Astrocyte (in vitro differentiated cells and primary cell): ENCODE measurements at regions not wholly inside any gene's neighbourhood (a gene's known extent, or its start where the extent isn't known, plus 50 kb on each side); places are given as distances from the start of the nearest gene placed in this dataset.

Source experiments
- EZH2 ChIP-seq: IDR thresholded peaks from 2 replicates; pipeline ENCODE4 v1.6.1; 2012; ENCODE audit warnings: mild to moderate bottlenecking, low read length, inconsistent platforms; ENCODE audit not compliant: insufficient read depth
- TF ChIP-seq, protein P1 (sequence below): IDR thresholded peaks from 2 replicates; pipeline ENCODE4 v1.5.1; 2011; ENCODE audit warnings: low read depth, mild to moderate bottlenecking, inconsistent platforms, low read length, moderate library complexity; ENCODE audit not compliant: insufficient read depth

- TF ChIP-seq, protein P1, sequence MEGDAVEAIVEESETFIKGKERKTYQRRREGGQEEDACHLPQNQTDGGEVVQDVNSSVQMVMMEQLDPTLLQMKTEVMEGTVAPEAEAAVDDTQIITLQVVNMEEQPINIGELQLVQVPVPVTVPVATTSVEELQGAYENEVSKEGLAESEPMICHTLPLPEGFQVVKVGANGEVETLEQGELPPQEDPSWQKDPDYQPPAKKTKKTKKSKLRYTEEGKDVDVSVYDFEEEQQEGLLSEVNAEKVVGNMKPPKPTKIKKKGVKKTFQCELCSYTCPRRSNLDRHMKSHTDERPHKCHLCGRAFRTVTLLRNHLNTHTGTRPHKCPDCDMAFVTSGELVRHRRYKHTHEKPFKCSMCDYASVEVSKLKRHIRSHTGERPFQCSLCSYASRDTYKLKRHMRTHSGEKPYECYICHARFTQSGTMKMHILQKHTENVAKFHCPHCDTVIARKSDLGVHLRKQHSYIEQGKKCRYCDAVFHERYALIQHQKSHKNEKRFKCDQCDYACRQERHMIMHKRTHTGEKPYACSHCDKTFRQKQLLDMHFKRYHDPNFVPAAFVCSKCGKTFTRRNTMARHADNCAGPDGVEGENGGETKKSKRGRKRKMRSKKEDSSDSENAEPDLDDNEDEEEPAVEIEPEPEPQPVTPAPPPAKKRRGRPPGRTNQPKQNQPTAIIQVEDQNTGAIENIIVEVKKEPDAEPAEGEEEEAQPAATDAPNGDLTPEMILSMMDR: no peak
- no peak for TF ChIP-seq EZH2
Observed at GRCh38 chr5:110339399-110339798, 387.1 kb downstream of the TMEM232 start.
